Liver (tissue), 7 donors: ENCODE measurements at regions not wholly inside any gene's neighbourhood (a gene's known extent, or its start where the extent isn't known, plus 50 kb on each side); places are given as distances from the start of the nearest gene placed in this dataset.

Source experiments
- DNase-seq: peaks from one replicate; pipeline ENCODE4 v3.0.0-alpha.2; 2017; ENCODE audit warnings: low spot score
- H3K27ac ChIP-seq, 2 donors: one replicate each; pipeline ENCODE4 v1.7.0; 2013; ENCODE audit warnings: inconsistent platforms in 2 of 2, low read length in 2 of 2, control low read depth in 1 of 2, low read depth in 1 of 2, mild to moderate bottlenecking in 1 of 2
- H3K27me3 ChIP-seq, 4 donors: one replicate each; pipeline versions ENCODE4 v1.6.1 to v1.7.0; 2013; ENCODE audit warnings: low read length in 3 of 4, inconsistent platforms in 1 of 4, mild to moderate bottlenecking in 1 of 4, moderate library complexity in 1 of 4; ENCODE audit not compliant: control insufficient read depth in 4 of 4, insufficient read depth in 4 of 4
- H3K36me3 ChIP-seq, 4 donors: one replicate each; pipeline versions ENCODE4 v1.6.1 to v1.7.0; 2013; ENCODE audit warnings: low read length in 3 of 4, mild to moderate bottlenecking in 3 of 4, low read depth in 1 of 4, moderate library complexity in 1 of 4; ENCODE audit not compliant: control insufficient read depth in 4 of 4, insufficient read depth in 3 of 4
- H3K4me1 ChIP-seq, 4 donors: one replicate each; pipeline versions ENCODE4 v1.6.1 to v1.7.0; 2013; ENCODE audit warnings: low read length in 3 of 4, mild to moderate bottlenecking in 3 of 4, moderate library complexity in 1 of 4; ENCODE audit not compliant: control insufficient read depth in 4 of 4, insufficient read depth in 4 of 4
- H3K4me3 ChIP-seq, 3 donors: one replicate each; pipeline versions ENCODE4 v1.6.1 to v1.7.0; 2013; ENCODE audit warnings: low read length in 3 of 3, control low read depth in 1 of 3, low read depth in 1 of 3, mild to moderate bottlenecking in 1 of 3
- H3K9ac ChIP-seq, 2 donors: one replicate each; pipeline ENCODE4 v1.7.0; 2013; ENCODE audit warnings: low read length in 2 of 2, mild to moderate bottlenecking in 2 of 2, moderate library complexity in 2 of 2, control low read depth in 1 of 2, low read depth in 1 of 2
- H3K9me3 ChIP-seq, 4 donors: one replicate each; pipeline versions ENCODE4 v1.6.1 to v1.7.0; 2013; ENCODE audit warnings: low read length in 3 of 4; ENCODE audit not compliant: control insufficient read depth in 4 of 4
- ATF3 ChIP-seq: IDR thresholded peaks from 2 replicates; pipeline ENCODE4 v1.6.1; 2016; ENCODE audit warnings: antibody characterized with exemption
- EGR1 ChIP-seq, 2 donors: IDR thresholded peaks; 2 replicates each; pipeline ENCODE4 v1.6.1; 2016 to 2018; ENCODE audit warnings: antibody characterized with exemption in 2 of 2, low read depth in 2 of 2
- FOXA2 ChIP-seq: IDR thresholded peaks from 2 replicates; pipeline ENCODE4 v1.6.1; 2016; ENCODE audit warnings: antibody characterized with exemption
- GABPA ChIP-seq, 2 donors: IDR thresholded peaks in 1 of 2; conservative IDR thresholded peaks in 1 of 2; 2 replicates each; pipeline ENCODE4 v1.6.1; 2016; ENCODE audit warnings: antibody characterized with exemption in 2 of 2, mild to moderate bottlenecking in 1 of 2, moderate library complexity in 1 of 2
- HNF4A ChIP-seq, 2 donors: conservative IDR thresholded peaks; 2 replicates each; pipeline ENCODE4 v1.6.1; 2016; ENCODE audit warnings: antibody characterized with exemption in 2 of 2, mild to moderate bottlenecking in 2 of 2
- HNF4G ChIP-seq: IDR thresholded peaks from 2 replicates; pipeline ENCODE4 v1.6.1; 2016; ENCODE audit warnings: antibody characterized with exemption
- JUND ChIP-seq, 2 donors: IDR thresholded peaks; 2 replicates each; pipeline ENCODE4 v1.6.1; 2016; ENCODE audit warnings: antibody characterized with exemption in 2 of 2
- REST ChIP-seq: IDR thresholded peaks from 2 replicates; pipeline ENCODE4 v1.6.1; 2016; ENCODE audit warnings: antibody characterized with exemption, mild to moderate bottlenecking
- SP1 ChIP-seq: IDR thresholded peaks from 2 replicates; pipeline ENCODE4 v1.6.1; 2018; ENCODE audit warnings: antibody characterized with exemption, mild to moderate bottlenecking
- WGBS: extraction: QIAGEN DNeasy Blood & Tissue Kit; methylation state at CpG from one replicate; pipeline ENCODE4 v1.1.7; 2013; 5-methylcytosine and 5-hydroxymethylcytosine counted together
- TF ChIP-seq, protein P1 (sequence below): IDR thresholded peaks from 2 replicates; pipeline ENCODE4 v1.6.1; 2016; ENCODE audit warnings: antibody characterized with exemption
- TF ChIP-seq, protein P2 (sequence below): IDR thresholded peaks from 2 replicates; pipeline ENCODE4 v1.6.1; 2016; ENCODE audit warnings: antibody characterized with exemption
- donor health status: healthy.
- donor health status: healthy.
- donor health status: healthy.
- donor health status: healthy.

DNA sequence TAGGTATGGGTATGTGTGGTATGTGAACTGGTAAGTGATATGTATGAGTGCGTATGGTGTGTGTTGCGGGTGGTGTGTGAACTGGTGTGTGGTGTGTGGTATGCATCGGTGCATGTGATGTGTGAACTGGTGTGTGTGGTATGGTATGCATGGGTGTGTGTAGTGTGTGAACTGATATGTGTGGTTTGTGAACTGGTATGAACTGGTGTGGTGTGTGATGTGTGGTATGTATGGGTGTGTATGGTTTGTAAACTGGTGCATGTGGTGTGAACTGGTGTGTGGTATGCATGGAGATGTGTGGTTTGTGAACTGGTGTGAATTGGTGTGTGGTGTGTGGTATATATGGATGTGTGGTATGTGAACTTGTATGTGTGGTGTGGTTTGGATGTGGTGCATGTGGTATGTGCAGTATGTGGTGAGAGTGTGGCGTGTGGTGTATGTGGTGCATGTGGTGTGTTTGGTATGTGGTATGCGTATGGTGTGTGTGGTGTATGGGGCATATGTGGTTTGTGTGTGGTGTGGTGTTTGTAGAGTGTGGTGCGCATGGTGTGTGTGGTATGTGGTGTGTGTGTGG is 208.9 kb upstream of the TNP1 start (continued):
- no peak for TF ChIP-seq HNF4G
- TF ChIP-seq, protein P1, sequence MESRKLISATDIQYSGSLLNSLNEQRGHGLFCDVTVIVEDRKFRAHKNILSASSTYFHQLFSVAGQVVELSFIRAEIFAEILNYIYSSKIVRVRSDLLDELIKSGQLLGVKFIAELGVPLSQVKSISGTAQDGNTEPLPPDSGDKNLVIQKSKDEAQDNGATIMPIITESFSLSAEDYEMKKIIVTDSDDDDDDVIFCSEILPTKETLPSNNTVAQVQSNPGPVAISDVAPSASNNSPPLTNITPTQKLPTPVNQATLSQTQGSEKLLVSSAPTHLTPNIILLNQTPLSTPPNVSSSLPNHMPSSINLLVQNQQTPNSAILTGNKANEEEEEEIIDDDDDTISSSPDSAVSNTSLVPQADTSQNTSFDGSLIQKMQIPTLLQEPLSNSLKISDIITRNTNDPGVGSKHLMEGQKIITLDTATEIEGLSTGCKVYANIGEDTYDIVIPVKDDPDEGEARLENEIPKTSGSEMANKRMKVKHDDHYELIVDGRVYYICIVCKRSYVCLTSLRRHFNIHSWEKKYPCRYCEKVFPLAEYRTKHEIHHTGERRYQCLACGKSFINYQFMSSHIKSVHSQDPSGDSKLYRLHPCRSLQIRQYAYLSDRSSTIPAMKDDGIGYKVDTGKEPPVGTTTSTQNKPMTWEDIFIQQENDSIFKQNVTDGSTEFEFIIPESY: no peak

DNA sequence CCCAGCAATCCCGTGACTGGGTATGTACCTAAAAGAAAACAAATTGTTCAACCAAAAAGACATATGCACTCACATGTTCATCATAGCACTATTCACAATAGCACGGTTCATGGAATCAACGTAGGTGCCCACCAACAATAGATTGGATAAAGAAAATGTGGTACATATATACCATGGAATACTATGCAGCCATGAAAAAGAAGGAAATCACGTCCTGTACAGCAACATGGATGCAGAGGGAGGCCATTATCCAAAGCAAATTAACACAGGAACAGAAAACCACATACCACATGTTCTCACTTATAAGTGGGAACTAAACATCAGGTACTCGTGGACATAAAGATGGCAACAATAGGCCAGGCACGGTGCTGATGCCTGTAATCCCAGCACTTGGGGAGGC is 207.9 kb upstream of the TNP1 start:
- 94% methylated on average over 6 of the region's 6 CpGs for WGBS
- TF ChIP-seq, protein P1: no peak
- no peak for TF ChIP-seq GABPA (IDR thresholded peaks at IDR 0.05 in 1 of 2, conservative IDR thresholded peaks at IDR 0.05 in 1 of 2)
- no peak for TF ChIP-seq FOXA2
- no peak for TF ChIP-seq HNF4G
- no peak for TF ChIP-seq SP1
- TF ChIP-seq JUND (IDR thresholded peaks at IDR 0.05): no peak
- no peak for TF ChIP-seq HNF4A (conservative IDR thresholded peaks at IDR 0.05)
- TF ChIP-seq, protein P2, sequence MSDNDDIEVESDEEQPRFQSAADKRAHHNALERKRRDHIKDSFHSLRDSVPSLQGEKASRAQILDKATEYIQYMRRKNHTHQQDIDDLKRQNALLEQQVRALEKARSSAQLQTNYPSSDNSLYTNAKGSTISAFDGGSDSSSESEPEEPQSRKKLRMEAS: no peak
- TF ChIP-seq EGR1 (IDR thresholded peaks at IDR 0.05; ENCODE audit: low read depth in 2 of 2): no peak
- no peak for TF ChIP-seq REST
- no peak for TF ChIP-seq ATF3
- H3K4me1 ChIP-seq: no peaks in the 10 kb centered on the region
- H3K27ac ChIP-seq: no peak overlapping the region
- no peaks in the 10 kb centered on the region for H3K36me3 ChIP-seq
- H3K9me3 ChIP-seq: no peaks in the 10 kb centered on the region
- H3K9ac ChIP-seq: no peak overlapping the region
- no peak overlapping the region for H3K4me3 ChIP-seq
- peaks cover 0 to 4% (median under 1%) of the 10 kb centered on the region in 4 donors for H3K27me3 ChIP-seq
- DNase-seq: no peak
